Loucy (cell line): ENCODE measurements at regions not wholly inside any gene's neighbourhood (a gene's known extent, or its start where the extent isn't known, plus 50 kb on each side); places are given as distances from the start of the nearest gene placed in this dataset.

Experiments used
- H2AFZ ChIP-seq: fragments of 200-600 bp; sonication (generic); 2 replicates; pipeline ENCODE4 v1.6.0; 2016; ENCODE audit warnings: antibody characterized with exemption, mild to moderate bottlenecking, low read length, moderate library complexity
- H3F3A ChIP-seq: fragments of 200-600 bp; 2 replicates; pipeline ENCODE4 v1.6.0; 2016; ENCODE audit warnings: antibody characterized with exemption, low read depth, mild to moderate bottlenecking
- H3K27me3 ChIP-seq: fragments of 200-600 bp; sonication (generic); 2 replicates; pipeline ENCODE4 v1.6.1; 2014; ENCODE audit warnings: low read length, mild to moderate bottlenecking; ENCODE audit not compliant: insufficient read depth, poor library complexity, severe bottlenecking
- H3K36me3 ChIP-seq: fragments of 200-600 bp; sonication (generic); 2 replicates; pipeline ENCODE4 v1.6.1; 2016; ENCODE audit warnings: low read length; ENCODE audit not compliant: insufficient read depth
- H3K4me1 ChIP-seq: fragments of 200-600 bp; sonication (generic); 2 replicates; pipeline ENCODE4 v1.5.1; 2014; ENCODE audit warnings: low read length, mild to moderate bottlenecking; ENCODE audit not compliant: insufficient read depth, poor library complexity, severe bottlenecking
- H3K4me2 ChIP-seq: fragments of 200-600 bp; sonication (generic); 2 replicates; pipeline ENCODE4 v1.6.0; 2014; ENCODE audit warnings: antibody characterized with exemption, low read length, low read depth, mild to moderate bottlenecking; ENCODE audit not compliant: poor library complexity, severe bottlenecking
- H3K4me3 ChIP-seq: fragments of 200-600 bp; sonication (generic); 2 replicates; pipeline ENCODE4 v1.5.1; 2014; ENCODE audit warnings: low read length, mild to moderate bottlenecking, mixed read lengths; ENCODE audit not compliant: poor library complexity, severe bottlenecking
- H3K79me2 ChIP-seq: fragments of 200-600 bp; sonication (generic); 2 replicates; pipeline ENCODE4 v1.6.1; 2014; ENCODE audit warnings: low read length; ENCODE audit not compliant: insufficient read depth
- H3K9ac ChIP-seq: fragments of 200-600 bp; sonication (generic); 2 replicates; pipeline ENCODE4 v1.6.0; 2014; ENCODE audit warnings: mild to moderate bottlenecking, low read depth, low read length, moderate library complexity; ENCODE audit not compliant: poor library complexity, severe bottlenecking
- H3K9me2 ChIP-seq: fragments of 200-600 bp; sonication (generic); replicated peaks from 2 replicates; pipeline ENCODE4 v1.6.1; 2016; ENCODE audit warnings: low read depth, low read length, mixed read lengths
- H3K9me3 ChIP-seq: fragments of 200-600 bp; sonication (generic); 2 replicates; pipeline ENCODE4 v1.6.1; 2014; ENCODE audit warnings: mild to moderate bottlenecking, antibody characterized with exemption, low read length, low read depth; ENCODE audit not compliant: insufficient read depth
- H4K20me1 ChIP-seq: fragments of 200-600 bp; sonication (generic); 2 replicates; pipeline ENCODE4 v1.6.0; 2014; ENCODE audit warnings: antibody characterized with exemption, low read length, mild to moderate bottlenecking; ENCODE audit not compliant: insufficient read depth, poor library complexity, severe bottlenecking
- EZH2phosphoT487 ChIP-seq: fragments of 200-600 bp; IDR thresholded peaks from 2 replicates; pipeline ENCODE4 v1.6.1; 2018; ENCODE audit warnings: antibody characterized with exemption, mild to moderate bottlenecking, moderate library complexity, borderline replicate concordance
- TF ChIP-seq, protein P1 (sequence below): fragments of 200-600 bp; sonication (generic); conservative IDR thresholded peaks from 2 replicates; pipeline ENCODE4 v1.5.1; 2014; ENCODE audit warnings: mild to moderate bottlenecking, antibody characterized with exemption, low read length

DNA sequence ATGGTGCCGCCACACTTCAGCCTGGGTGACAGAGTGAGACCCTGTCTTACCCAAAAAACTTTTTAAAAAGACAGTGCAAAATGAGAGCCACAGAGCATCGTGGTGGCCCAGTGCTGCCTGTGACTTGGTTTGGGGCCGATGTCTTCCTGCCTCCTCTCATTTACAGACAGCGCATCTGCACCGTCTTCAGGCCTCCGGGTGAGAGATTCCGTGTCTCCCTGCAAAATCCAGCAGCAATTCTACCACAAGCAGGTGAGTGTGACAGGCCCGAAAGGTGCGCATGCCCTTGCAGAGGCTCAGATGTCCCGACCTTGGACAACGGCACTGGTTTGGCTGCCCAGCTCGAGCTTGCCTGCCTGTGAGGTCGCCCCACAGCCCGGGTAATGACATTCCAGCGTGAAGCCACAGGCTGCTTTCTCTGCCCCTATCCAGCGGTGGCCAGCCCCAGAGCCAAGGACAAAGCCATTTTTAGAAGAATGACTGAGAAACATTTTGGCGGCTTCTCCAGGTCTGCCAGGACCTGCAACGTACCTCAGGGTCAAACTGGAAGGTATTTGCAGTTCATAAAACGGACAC is 70.3 kb upstream of the RFLNA start:
- H3K27me3 ChIP-seq: no peaks in the 10 kb centered on the region
- H3K9me2 ChIP-seq: no peaks in the 10 kb centered on the region
- H3K9ac ChIP-seq: no peak overlapping the region
- H3K4me1 ChIP-seq: peaks cover 10% of the 10 kb centered on the region
- H3K36me3 ChIP-seq: no peaks in the 10 kb centered on the region
- H3K4me3 ChIP-seq: no peak overlapping the region
- H3K9me3 ChIP-seq: no peaks in the 10 kb centered on the region
- no peaks in the 10 kb centered on the region for H3K79me2 ChIP-seq
- H2AFZ ChIP-seq: no peak overlapping the region
- peak overlapping the region; percentile 48 for H3K4me2 ChIP-seq
- TF ChIP-seq, protein P1, sequence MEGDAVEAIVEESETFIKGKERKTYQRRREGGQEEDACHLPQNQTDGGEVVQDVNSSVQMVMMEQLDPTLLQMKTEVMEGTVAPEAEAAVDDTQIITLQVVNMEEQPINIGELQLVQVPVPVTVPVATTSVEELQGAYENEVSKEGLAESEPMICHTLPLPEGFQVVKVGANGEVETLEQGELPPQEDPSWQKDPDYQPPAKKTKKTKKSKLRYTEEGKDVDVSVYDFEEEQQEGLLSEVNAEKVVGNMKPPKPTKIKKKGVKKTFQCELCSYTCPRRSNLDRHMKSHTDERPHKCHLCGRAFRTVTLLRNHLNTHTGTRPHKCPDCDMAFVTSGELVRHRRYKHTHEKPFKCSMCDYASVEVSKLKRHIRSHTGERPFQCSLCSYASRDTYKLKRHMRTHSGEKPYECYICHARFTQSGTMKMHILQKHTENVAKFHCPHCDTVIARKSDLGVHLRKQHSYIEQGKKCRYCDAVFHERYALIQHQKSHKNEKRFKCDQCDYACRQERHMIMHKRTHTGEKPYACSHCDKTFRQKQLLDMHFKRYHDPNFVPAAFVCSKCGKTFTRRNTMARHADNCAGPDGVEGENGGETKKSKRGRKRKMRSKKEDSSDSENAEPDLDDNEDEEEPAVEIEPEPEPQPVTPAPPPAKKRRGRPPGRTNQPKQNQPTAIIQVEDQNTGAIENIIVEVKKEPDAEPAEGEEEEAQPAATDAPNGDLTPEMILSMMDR: no peak
- TF ChIP-seq EZH2phosphoT487: no peak
- H4K20me1 ChIP-seq: no peaks in the 10 kb centered on the region
- H3F3A ChIP-seq: no peaks in the 10 kb centered on the region

GRCh38 chr12:124225730-124226129 is 69.2 kb upstream of the RFLNA start:
- Histone ChIP-seq H3K9ac (no peak overlapping the region), H3K4me2 (no peak overlapping the region), H3K4me1 (peaks cover 16% of the 10 kb centered on the region), H3K9me3 (no peaks in the 10 kb centered on the region), H3K4me3 (no peak overlapping the region), H4K20me1 (no peaks in the 10 kb centered on the region), H3F3A (no peaks in the 10 kb centered on the region), H3K36me3 (no peaks in the 10 kb centered on the region), H3K79me2 (no peaks in the 10 kb centered on the region), H3K27me3 (no peaks in the 10 kb centered on the region), H2AFZ (no peak overlapping the region), H3K9me2 (no peaks in the 10 kb centered on the region)
- no peak for TF ChIP-seq EZH2phosphoT487
- TF ChIP-seq, protein P1: no peak

DNA sequence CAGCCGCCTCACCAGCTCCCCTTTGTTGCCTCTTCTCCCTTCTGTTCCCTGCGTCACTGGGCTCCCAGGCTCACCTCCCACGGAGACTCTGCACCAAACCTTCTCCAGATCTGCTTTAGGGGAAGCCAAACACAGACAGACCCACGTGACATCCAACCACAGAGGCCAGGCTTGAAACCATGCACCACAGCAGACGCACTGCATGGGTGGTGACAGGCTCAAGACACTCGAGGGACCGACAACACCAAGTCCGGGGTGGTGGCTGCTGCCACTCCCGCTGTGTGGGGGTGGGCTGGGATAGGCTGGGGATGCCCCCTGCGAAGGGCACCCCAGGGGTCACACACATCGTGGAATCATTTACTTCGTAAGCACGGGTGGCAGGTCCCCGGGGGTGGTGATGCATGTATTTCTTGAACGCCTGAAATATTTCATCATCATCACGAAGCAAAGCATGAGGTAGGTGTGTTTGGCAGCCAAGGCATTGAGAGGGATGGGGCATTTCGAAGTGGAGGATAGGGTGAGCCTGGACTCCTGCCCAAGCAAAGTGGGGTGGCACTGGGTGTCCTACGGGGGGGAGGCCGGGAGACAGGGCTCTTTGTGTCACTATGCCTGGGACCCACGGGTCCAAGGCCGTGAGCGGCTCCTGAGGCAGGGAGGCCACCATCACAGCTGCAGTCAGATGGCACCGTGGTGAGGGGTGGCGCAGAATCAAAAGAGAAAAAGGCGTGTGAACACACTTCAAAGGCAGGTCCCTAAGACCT is 66.8 kb upstream of the RFLNA start:
- Histone ChIP-seq H3K9me2 (no peaks in the 10 kb centered on the region), H2AFZ (no peak overlapping the region), H4K20me1 (no peaks in the 10 kb centered on the region), H3F3A (no peaks in the 10 kb centered on the region), H3K9me3 (no peaks in the 10 kb centered on the region), H3K79me2 (no peaks in the 10 kb centered on the region), H3K9ac (no peak overlapping the region), H3K27me3 (no peaks in the 10 kb centered on the region), H3K4me2 (no peak overlapping the region), H3K36me3 (no peaks in the 10 kb centered on the region), H3K4me3 (no peak overlapping the region), H3K4me1 (peaks cover 14% of the 10 kb centered on the region)
- TF ChIP-seq, protein P1: no peak
- TF ChIP-seq EZH2phosphoT487: no peak
